GM18868 (cell line): ENCODE measurements at regions not wholly inside any gene's neighbourhood (a gene's known extent, or its start where the extent isn't known, plus 50 kb on each side); places are given as distances from the start of the nearest gene placed in this dataset.

Experiments used
- ATAC-seq: cut with Tn5 transposase; IDR thresholded peaks from one replicate; pipeline ENCODE4 v1.9.1; 2021; ENCODE audit warnings: mild to moderate bottlenecking, moderate library complexity; ENCODE audit not compliant: unreplicated experiment

DNA sequence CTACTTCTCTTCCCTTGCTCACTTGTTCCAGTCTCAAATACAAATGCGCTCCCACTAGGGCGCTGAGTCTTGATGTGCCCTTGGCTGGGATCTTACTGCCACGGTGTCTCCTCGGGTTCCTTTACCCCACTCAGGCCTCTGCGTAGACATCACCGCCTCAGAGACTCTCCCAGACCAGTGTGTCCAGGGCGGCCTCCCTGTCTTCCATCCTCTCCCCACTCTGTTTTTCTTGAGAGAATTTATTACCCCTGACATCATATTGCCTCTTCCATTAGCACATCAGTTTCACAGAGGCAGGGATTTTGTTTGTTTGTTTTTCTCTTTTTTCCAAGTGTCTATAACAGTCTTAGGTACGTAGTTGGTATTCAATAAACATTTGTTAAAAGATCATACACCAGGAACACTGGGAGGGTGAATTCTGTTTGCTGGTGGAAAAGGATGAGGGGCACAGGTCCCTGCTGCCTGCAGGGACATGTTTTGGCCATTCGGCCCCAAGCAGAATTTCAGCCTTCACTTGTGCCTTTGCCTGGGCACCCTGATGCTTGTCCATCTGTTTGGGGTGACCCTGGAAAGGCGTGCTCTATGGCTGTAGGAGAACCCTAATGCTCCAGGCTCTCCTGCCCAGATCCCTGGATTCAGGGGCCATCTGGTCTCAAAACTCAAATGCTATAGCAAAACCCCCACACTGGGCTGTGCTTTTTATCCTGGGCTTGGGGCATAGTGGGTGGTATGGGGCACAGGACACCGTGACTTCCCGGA is 55.0 kb downstream of the RPL37A start:
- no peak for ATAC-seq

DNA sequence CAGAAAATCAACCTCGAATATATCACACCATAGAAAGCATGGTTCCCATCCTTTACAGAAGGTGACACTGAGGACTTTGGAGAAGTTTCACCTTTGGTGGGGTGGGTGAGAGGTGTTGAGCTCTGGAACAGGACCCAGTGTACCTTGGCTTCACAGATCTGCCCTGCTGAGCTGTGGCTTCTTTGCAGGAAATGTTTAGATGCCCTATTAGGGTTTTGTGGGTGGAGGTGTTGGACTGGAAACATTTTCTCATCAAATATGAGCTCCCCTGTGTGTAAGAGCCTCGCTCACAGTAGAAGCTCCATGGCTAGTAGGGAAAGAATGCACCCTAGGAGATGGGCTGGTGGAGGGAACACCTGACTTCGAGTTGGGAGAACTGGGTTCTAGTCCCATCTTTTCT is 55.6 kb downstream of the RPL37A start:
- no peak for ATAC-seq

GRCh38 chr2:216554755-216555154 is 56.1 kb downstream of the RPL37A start:
- no peak for ATAC-seq

GRCh38 chr2:216555274-216555673 is 56.6 kb downstream of the RPL37A start:
- no peak for ATAC-seq

DNA sequence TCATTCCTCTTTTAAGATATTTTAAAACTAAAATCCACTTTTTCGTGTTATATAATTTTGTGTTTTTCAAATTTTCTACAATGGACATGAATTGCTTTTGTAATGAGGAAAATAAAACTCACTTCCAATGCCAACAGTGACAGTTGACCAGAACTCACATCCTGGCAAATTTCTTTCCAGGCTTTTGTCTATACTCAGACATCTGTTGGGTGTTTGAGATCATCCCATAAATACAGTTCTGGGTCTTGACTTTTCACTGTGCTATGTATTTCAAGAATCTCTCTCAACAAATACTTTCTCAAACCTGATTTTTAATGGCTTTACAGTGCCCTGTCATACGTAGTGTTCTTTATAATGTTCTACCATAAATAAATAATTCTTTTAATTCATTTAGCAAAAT is 57.6 kb downstream of the RPL37A start:
- ATAC-seq = no peak

DNA sequence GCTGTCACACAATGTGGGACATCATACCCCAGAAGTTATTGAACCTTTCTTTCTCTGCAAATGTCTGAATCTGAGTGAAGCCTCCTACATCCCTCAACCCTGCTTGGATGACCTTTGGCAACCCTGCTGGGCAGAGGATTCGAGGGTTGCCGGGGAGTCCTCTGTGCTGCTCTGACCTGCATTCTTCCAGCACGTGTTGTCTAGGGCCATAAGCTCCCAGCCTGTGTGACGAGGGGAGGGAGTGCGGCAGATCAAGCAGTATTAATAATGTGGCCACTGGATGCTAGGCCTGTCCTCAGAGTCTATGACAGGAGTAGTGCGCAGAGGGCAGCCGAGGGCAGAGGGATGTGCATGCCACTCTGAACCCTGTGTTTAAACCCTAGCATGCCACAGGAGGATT is 58.8 kb downstream of the RPL37A start:
- no peak for ATAC-seq

- no peak for ATAC-seq
Measured at GRCh38 chr2:216557820-216558219, 59.2 kb downstream of the RPL37A start.

DNA sequence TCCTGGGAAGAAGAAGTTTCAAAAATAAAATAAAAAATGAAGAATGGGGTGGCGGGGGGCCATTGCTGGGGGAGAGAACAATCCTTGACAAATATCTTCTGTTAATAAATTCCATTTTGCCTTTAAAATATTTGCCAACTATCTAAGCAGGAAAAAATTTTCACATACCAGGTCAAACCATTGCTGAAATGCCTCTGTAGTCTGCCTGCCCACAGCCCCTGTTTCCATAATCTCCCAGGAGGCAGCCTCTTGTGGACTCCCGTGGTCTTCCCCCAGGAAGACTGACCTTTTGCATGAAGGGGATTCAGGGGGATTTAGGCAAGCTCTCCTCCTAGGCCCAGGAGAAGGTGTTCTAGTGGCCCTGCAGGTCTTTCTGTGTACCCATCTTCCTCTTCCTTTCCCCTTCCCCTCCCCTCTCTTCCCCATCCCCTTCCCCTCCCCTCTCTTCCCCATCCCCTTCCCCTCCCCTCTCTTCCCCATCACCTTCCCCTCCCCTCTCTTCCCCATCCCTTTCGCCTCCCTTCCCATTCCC is 61.0 kb downstream of the RPL37A start:
- no peak for ATAC-seq

DNA sequence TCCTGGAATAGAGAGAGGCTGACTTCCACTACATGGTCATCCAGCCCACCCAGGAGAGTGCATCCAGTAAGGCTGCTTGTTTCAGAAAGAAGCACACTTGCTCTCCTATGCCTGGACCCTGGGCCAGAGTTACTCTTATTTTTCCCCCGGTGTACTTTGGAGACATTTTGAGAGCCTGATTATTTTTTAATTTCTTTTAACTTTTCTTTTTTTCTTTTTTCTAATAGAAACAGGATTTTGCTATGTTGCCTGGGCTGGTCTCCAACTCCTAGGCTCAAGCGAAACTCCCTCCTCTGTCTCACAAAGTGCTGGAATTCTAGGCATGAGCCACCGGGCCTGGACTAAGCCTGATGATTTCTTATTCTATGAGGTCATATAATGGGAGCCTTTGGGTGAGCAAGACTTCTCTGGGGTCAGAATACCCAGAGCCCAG is 62.2 kb downstream of the RPL37A start:
- ATAC-seq = no peak

DNA sequence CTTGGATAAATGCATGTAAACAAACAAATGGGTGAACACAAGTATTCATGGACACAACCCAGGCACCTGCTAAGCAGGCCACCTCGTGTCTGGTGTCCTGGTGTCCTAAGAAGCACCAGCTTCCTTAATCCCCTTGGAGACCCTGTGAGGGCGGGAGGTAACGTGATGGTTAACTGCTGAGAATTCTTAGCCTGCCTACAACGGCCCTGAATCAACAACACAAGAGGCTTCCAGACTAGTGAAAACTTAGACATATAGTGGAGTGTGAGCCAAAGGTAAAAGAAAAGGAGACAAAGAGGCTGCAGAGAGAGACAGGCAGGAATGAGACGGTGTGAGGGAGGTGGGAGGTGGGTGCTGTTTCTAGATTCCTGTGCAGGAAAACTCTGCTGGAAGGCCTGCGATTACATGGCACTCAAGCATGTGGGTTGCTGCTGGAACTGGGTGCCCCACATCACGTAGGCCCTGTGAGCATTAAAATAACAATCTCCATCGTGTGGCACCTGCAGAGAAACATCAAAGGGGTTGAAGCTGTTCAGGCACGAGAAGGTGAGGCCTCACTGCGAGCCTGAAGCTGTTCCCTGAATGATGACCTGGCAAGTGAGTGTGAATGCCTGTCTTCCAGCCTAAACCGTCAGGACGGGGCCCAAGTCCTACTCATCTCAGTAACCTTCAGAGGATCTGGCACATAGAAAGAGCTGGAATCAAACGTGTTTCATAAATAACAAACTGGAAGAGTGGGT is 64.2 kb downstream of the RPL37A start:
- no peak for ATAC-seq

- no peak for ATAC-seq
Measured at GRCh38 chr2:216563646-216564045, 65.0 kb downstream of the RPL37A start.

DNA sequence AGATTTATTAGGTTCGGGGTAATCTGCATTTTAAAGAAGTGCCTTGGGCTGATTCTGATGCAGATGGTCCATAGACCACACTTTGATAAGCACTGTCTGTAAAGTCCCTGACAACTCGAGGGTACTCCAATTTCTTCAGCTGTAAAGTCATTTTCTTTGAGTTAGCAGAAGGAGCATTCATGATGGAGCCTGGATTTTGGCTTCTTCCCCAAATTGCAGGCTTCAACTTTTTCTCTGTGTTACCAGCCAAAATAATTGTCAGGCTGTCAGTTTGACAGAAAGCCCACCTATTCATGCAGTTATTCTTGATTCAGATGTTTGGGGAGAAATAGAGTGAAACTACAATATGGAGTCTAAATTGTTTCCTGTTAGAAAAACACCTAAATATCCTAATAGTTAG is 66.0 kb downstream of the RPL37A start:
- no peak for ATAC-seq

- ATAC-seq = peak; percentile 73
Measured at GRCh38 chr2:216565956-216566355, 67.3 kb upstream of the IGFBP2 start.

- ATAC-seq = no peak
Measured at GRCh38 chr2:216568576-216568975, 64.6 kb upstream of the IGFBP2 start.

- ATAC-seq = no peak
Measured at GRCh38 chr2:216569765-216570164, 63.5 kb upstream of the IGFBP2 start.

GRCh38 chr2:216570357-216570756 is 62.9 kb upstream of the IGFBP2 start:
- no peak for ATAC-seq

GRCh38 chr2:216571178-216571908 is 61.9 kb upstream of the IGFBP2 start:
- peak; percentile 37 for ATAC-seq

DNA sequence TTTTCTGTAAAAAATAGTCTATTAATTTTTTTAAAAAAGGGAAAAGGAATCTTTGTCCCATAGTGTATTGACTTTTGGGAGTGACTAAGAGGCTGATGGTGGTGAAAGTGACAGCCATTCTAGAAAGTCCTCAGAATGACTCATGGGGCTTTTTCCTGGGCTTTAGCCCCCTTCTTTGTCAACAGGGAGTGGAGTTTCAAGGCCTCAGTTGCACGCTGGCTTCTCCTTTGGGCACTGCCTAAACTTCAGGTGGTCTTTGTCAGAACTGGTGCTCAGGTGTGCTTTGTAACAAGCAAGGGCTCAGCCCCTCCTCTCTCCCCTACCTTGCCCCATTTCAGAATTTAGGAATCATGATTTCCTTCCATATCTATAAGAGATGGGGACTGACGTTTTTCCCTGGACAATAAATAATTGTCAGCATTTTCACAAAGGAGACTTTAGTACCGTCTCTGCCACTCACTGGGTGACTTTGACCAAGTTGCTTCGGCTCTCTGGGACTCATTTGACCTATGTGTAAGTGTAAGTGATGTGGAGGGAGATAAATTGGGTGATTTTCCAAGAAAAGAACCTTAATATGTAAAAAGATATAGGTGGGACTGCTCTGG is 61.2 kb upstream of the IGFBP2 start:
- peak; percentile 65 for ATAC-seq

- ATAC-seq = no peak
Measured at GRCh38 chr2:216572582-216573578, 60.3 kb upstream of the IGFBP2 start.

DNA sequence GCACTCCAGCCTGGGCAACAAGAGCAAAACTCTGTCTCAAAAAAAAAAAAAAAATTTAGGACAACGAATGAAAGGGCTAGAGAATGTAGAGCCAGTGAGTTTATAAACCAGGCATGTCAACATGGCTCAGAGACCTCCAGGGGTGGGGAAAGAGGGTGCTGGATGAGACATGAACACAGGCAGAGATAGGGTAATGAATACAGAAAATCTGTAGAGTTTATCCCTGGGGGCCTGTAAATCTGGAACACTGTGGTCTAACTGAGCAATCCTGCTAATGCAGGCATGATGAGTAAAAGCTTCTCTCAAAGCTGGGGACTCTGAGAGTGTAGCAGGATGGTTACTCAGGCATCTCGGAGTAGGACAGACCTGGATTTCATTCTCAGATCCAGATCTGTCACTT is 59.2 kb upstream of the IGFBP2 start:
- no peak for ATAC-seq
